HG02678 (cell line): ENCODE measurements at regions not wholly inside any gene's neighbourhood (a gene's known extent, or its start where the extent isn't known, plus 50 kb on each side); places are given as distances from the start of the nearest gene placed in this dataset.
"Not testable (repeated sequence)": the region's sequence is repeated elsewhere in the genome, so short reads cannot be mapped to it uniquely, and the experiment has no call there.

Source experiments
- ATAC-seq: cut with Tn5 transposase; IDR thresholded peaks from one replicate; pipeline ENCODE4 v1.9.1; 2021; ENCODE audit warnings: mild to moderate bottlenecking, moderate library complexity; ENCODE audit not compliant: unreplicated experiment

DNA sequence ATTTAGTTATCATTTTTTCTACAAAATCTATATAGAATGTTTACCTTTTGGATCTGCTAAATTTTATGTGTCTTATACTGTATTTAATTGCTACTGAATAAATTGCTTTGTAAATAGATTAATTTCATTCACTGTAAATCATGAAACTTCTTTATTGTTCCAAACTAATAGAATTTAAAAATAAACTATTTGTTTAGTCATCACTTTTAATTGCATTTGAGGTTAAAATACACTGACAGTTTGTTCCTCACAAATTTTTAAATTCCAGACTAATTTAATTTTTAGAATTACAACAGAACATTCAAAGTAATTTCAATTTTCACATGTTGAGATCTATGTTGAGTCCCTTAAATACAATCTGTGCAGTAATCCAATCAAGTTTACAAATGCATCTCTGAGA, 1633.2 kb upstream of the NUDT12 start:
- no peak for ATAC-seq

DNA sequence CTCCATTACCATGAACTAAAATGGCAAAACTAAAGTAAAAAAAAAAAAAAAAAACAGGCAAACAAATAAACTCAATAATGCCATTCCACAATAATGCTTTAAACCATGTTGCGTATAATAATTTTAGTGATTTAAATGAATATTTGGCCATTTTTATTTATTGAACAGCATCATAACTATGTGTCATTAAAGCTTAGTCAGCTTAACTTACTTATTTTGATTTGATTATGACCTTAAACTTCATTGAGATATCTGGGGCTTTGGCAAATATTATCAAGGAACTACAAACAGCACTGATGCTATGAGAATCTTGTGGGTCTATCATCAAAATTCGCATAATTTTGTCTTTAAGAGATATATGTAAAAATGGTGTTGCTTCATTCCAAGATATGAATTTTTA, 1610.3 kb upstream of the NUDT12 start:
- no peak for ATAC-seq

DNA sequence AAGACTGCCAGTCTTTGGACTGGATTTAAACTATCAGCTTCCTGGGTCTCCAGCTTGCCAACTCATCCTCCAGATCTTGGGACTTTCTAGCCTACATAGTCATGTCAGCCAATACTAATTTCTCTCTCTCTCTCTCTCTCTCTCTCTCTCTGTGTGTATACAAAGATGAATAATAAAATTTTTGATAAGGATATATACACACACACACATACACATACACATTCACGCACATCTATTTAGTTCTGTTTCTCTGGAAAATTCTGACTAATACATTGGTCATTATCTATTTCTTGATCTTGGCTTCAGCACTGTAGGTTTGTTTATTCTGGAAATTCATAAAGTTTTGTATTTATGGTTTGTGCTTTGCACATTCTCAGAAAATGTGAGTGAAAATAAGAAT, 1606.2 kb upstream of the NUDT12 start:
- ATAC-seq = no peak

DNA sequence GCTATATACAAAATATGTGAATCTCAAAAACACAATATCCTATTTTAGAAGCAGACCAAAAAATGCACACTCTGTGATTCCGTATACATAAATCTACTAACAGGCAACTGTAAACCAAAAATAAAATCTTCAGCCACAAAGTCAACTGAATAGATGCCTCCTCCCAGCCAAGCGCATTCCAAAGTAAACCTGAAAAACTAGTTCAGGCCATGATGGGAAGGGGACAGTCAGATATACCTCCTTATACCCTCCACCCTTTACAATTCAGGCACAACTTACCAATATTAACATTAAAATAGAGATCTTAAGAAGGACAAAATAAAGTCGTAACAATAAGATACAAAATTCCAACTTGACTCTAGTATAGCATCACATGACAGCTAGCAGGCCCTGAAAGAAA, 1604.5 kb upstream of the NUDT12 start:
- no peak for ATAC-seq

- no peak for ATAC-seq
Measured at GRCh38 chr5:105163547-105163946, 1601.0 kb upstream of the NUDT12 start.

DNA sequence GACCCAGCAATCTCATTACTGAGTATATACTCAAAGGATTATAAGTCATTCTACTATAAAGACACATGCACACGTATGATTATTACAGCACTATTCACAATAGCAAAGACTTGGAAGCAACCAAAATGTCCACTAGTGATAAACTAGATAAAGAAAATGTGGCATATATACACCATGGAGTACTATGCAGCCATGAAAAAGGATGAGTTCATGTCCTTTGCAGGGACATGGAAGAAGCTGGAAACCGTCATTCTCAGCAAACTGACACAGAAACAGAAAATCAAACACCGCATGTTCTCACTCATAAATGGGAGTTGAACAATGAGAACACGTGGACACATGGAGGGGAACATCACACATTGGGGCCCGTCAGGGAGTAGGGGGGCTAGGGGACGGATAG, 1600.0 kb upstream of the NUDT12 start:
- not testable (repeated sequence) for ATAC-seq

GRCh38 chr5:105158526-105158925, 1595.9 kb upstream of the NUDT12 start:
- no peak for ATAC-seq

DNA sequence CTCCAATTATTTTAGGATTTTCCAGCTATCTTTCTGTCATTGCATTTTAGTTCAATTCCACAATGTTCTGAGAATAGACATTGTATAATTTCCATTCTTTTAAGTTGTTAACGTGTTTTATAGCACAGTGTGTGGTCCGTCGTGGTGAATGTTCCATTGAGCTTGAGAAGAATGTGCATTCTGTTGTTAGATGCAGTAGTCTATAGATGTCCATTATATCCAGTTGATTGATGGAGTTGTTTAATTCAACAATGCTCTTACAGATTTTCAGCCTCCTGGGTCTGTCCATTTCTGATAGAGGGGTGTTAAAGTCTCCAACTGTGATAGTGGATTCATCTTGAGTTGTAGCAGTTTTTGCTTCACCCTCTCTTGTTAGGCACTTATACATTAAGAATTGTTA, 1587.7 kb upstream of the NUDT12 start:
- no peak for ATAC-seq

DNA sequence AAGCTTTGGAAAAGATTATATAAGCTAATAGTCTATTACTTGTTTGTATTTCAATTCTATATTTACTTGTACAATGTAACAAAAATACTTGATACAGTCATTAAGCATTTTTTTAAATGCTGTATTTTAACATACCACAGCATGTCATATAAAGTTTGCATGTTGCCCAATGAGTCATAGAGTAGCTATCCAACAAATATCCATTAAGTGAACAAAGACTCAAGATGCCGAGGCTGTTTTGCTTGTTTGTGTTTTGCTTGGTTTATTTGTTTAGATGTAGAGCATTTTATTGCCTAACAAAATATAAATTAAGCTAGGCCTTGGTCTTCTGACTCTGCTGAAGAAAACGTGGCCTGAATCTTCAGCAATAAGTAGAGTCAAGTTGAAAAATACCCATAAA, 1584.3 kb upstream of the NUDT12 start:
- ATAC-seq = no peak

DNA sequence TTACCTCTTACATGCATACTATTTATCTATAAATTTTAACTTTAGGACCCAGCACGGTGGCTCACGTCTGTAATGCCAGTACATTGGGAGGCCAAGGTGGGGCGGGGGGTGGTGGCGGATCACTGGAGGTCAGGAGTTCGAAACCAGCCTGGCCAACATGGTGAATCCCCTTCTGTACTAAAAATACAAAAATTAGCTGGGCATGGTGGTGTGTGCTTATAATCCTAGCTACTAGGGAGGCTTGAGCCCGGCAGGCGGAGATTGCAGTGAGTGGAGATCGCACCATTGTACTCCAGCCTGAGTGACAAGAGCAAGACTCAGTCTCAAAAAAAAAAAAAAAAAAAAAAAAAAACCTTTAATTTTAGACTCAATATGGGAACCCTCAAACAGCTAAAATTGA, 1582.6 kb upstream of the NUDT12 start:
- no peak for ATAC-seq

- ATAC-seq = no peak
Measured at GRCh38 chr5:105134328-105134727, 1571.7 kb upstream of the NUDT12 start.

DNA sequence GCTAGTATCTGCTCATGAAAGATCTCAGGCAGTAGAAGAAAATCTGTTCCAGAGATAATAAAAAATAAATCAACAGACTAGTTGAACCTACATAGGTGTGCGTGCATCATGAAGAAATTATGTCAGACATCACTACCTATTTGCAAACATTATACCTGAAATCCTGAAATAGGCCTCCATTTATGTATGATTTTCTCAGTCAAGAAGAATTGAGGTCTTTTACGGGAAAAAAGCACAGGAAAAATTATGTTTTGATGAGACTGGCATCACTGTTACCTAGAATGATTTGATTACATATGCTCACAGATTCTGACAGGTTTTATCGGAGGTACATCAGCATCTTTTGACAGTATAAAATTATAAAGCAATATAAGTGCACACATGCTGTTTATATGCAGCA, 1570.5 kb upstream of the NUDT12 start:
- no peak for ATAC-seq

DNA sequence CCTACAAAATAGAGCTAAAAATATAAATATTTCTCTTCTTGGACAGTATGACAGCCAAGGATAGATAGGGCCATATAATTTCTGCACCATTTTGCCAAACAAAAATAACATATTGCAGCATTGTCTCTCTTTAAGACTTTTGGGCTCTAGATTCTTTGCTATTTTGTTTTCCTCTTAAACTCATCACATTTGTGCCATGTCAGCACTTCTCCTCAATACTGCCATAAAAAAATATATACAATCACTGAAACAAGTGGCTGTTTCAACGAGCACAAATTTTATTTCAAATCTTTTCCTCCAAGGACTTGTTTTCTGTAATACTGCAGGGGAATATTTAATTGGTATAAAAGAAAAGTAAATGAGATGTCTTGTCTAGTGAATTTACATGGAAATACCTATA, 1570.0 kb upstream of the NUDT12 start:
- no peak for ATAC-seq

DNA sequence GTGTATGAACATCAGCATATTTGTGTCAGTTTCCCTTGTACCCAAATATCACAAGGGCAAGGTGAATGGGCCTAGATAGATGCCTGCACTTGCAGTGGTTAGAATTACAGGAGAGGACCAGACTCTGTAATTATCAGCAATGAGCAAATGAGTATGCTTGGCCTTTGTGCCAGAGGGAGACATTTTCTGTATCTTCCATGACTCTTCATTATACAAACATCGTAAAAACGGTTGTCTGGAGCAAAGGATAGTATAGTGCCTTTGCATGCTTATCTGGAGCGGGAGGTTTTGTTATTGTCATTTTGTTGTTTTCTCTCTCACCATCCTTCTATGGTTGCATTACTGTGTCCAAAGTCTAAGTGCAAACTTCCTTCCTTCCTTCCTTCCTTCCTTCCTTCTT, 1568.5 kb upstream of the NUDT12 start:
- ATAC-seq = no peak

DNA sequence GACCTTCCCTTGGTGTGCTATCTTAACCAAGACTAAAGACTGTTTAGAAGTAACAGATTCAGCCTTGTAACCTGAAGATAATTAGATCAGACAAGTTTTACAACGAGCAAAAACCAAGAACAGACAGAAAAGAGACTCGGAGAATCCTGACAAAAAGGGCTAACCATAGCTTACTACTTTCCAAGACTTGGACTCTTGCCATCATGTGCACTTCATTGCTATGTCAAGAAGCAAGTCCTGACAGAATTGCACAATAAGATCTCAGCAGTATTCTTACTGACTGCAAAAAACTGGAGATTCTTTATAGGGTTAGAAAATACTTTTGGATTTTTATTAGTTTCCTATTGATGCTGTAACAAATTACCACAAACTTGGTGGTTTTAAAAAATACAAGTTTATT, 1539.0 kb upstream of the NUDT12 start:
- ATAC-seq = no peak

DNA sequence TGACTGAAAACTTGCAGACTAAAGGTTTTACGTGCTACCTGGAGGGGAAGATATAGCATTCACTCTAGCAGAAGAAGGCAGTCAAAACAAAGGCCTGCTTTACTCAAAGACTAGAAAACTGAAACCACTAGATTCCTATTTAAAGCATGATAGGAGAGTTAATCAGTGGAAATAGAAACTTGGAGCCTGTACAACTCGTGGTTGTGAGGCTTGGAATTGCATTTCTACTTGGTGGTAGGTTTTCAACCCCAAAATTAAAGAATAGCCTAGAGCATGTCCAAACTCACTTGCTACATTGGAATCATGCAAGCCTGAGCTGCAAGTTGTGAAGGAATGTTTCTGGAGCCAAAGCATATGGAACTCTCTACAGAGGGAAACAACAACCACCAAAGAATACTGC, 1526.4 kb upstream of the NUDT12 start:
- ATAC-seq = no peak

GRCh38 chr5:105088102-105088501, 1525.5 kb upstream of the NUDT12 start:
- no peak for ATAC-seq

GRCh38 chr5:105057893-105058292, 1495.3 kb upstream of the NUDT12 start:
- no peak for ATAC-seq

DNA sequence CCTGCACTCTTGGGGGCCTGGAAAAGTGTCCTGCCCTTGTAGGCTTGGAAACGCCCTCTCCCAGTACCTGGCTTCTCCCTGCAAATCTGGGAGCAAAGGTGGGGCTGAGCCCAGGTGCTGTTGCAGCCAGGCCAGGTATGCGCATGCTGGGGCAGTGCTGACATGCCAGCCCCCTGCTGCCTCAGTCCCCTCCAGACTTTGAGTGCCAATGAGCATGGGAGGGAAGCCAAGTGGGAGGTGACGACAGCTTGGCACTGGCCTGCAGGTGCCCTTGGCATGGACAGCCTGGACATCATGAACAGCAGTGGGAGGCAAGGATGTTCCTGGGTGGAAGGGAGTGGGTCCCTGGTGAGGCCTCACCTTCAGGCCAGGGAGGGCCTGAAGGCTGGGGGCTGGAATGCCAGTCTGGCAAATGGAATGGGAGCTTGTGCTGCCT, 1494.4 kb upstream of the NUDT12 start:
- ATAC-seq = no peak

- no peak for ATAC-seq
Measured at GRCh38 chr5:105054406-105054805, 1491.8 kb upstream of the NUDT12 start.

DNA sequence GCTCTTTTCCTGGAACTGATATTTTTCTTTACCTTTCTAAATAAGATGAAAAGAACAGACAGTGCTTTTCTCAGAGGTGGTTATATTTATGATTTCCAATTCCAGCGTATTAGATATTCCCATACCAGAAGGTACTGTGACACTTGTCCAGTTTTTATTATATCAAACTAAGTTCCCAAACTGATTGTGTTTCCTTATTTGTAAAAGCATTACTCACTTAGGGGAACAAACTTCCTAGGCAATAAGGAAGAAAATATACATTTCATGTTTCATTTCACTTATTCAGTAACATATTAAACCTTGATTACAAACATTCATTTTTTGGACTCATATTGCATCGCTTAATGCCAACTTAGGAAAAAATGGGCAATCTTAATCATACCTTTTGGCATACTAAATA, 1480.0 kb upstream of the NUDT12 start:
- no peak for ATAC-seq

DNA sequence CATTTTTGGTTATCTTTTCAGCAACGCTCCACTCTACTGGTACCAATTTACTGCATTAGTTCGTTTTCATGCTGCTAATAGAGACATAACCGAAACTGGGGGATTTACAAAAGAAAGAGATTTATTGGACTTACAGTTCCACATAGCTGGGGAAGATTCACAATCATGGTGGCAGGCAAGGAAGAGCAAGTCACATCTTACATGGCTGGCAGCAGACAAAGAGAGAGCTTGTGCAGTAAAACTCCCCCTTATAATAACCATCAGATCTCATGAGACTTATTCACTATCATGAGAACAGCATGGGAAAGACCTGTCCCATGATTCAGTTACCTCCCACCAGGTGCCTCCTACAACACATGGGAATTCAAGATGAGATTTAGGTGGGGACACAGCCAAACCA, 1474.2 kb upstream of the NUDT12 start:
- not testable (repeated sequence) for ATAC-seq

- ATAC-seq = no peak
Measured at GRCh38 chr5:105034401-105034763, 1471.8 kb upstream of the NUDT12 start.
